Omental fat pad (tissue), 3 donors: ENCODE measurements at regions not wholly inside any gene's neighbourhood (a gene's known extent, or its start where the extent isn't known, plus 50 kb on each side); places are given as distances from the start of the nearest gene placed in this dataset.

Experiments used
- ATAC-seq: fragments of 150-250 bp; one replicate; pipeline ENCODE4 v1.9.1; 2016; ENCODE audit warnings: mild to moderate bottlenecking, moderate library complexity; ENCODE audit not compliant: low FRiP score
- DNase-seq: peaks from one replicate; pipeline ENCODE4 v3.0.0-alpha.2; 2019; ENCODE audit warnings: low spot score
- CTCF ChIP-seq, 3 donors: fragments of 450-650 bp; IDR thresholded peaks; one replicate each; pipeline ENCODE4 v1.5.1; 2016 to 2017; ENCODE audit warnings: antibody characterized with exemption in 3 of 3, mild to moderate bottlenecking in 3 of 3, moderate library complexity in 2 of 3

GRCh38 chr14:65185829-65186228 lies 83.5 kb upstream of the MAX start:
- no peak for ATAC-seq
- TF ChIP-seq CTCF (IDR thresholded peaks at IDR 0.05): no peak
- DNase-seq: no peak

- TF ChIP-seq CTCF (IDR thresholded peaks at IDR 0.05): no peak
- no peak for ATAC-seq
Measured at GRCh38 chr14:65186951-65187350, 84.6 kb upstream of the MAX start.

GRCh38 chr14:65187421-65188049 lies 85.2 kb upstream of the MAX start:
- DNase-seq (no peak), ATAC-seq (no peak)
- TF ChIP-seq CTCF (IDR thresholded peaks at IDR 0.05): no peak

More at GRCh38 chr14:65186951-65187350, 84.6 kb upstream of the MAX start:
- DNase-seq: no peak

GRCh38 chr14:65190312-65190711 lies 88.0 kb upstream of the MAX start:
- ATAC-seq (no peak), DNase-seq (no peak)
- no peak for TF ChIP-seq CTCF (IDR thresholded peaks at IDR 0.05)

- no peak for TF ChIP-seq CTCF (IDR thresholded peaks at IDR 0.05)
- ATAC-seq (no peak), DNase-seq (no peak)
Measured at GRCh38 chr14:65191716-65192115, 89.4 kb upstream of the MAX start.

- ATAC-seq: no peak
- no peak for TF ChIP-seq CTCF (IDR thresholded peaks at IDR 0.05)
- no peak for DNase-seq
Measured at GRCh38 chr14:65192686-65193085, 90.4 kb upstream of the MAX start.

- no peak for DNase-seq
- no peak for ATAC-seq
- TF ChIP-seq CTCF (IDR thresholded peaks at IDR 0.05): no peak
Measured at GRCh38 chr14:65193916-65194590, 91.7 kb upstream of the MAX start.
